ENCODE measurements at regions not wholly inside any gene's neighbourhood (a gene's known extent, or its start where the extent isn't known, plus 50 kb on each side); places are given as distances from the start of the nearest gene placed in this dataset.

DNA sequence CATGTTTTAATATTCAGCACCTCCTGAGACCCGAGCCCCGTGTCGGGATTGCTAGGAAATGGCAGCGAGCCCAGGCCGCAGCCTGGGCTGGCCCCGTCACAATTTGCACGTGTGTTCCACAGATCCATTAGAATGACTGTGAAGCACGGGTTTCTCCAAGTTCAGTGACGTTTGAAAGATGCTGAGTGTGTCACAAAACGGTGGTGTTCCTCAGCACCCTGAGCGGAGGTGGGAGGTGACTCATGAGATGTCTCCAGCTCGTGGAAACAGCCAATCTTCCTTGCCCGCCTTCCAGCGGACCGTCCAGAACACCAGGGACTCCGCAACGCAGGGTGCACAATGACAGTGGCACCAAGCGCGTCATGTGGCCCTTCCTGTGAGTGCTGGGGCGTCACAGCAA lies 412.8 kb downstream of the IRX2 start:
- H3K27me3 Mint-ChIP-seq, result no peaks in the 10 kb centered on the region
- no peaks in the 10 kb centered on the region for H3K4me1 Mint-ChIP-seq (ENCODE audit: low read depth in 2 of 2)
- H3K9me3 Mint-ChIP-seq, result peaks cover 0 to 5% of the 10 kb centered on the region in 2 donors
- H3K36me3 Mint-ChIP-seq (ENCODE audit: insufficient read depth), result no peaks in the 10 kb centered on the region
- DNase-seq (no peak), ATAC-seq (replicated peaks) (no peak)
- no peak overlapping the region for H3K4me3 Mint-ChIP-seq
- H3K27ac Mint-ChIP-seq, result no peak overlapping the region

DNA sequence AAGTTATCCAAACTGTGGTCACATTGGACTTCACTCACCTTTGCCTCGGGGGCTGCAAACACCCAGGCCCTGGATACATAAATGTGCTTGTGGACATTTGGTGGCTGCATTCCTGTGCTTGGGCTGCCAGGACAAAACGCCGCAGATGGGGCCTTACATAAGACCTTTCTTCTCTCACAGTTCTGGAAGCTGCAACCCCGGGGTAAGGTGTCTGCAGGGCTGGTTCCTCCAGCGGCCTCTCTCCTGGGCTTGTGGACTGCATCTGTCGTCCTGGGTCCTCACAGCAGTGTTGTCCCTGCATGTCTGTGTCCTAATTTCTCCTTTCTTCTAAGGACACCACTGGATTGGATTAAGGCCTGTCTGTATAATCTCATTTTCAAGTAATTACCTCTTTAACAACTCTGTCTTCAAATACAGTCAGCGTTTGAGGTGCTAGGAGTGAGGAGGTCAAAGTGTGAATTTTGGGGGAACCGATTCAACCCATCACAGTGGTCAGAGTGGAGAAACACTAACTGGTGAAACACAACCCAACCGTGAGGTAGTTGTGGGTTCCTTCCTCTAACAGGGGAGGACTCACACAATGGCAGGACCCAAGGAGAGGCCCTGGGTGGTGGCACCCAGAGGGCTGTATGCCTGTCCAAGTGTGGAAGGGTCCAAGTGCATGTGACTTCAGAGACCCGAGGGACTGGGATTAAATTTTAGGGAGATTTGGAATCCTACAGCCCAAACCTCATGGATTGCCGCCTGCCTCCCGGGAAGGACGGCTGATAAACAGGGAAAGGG lies 415.6 kb downstream of the IRX2 start:
- Mint-ChIP-seq H3K9me3 (peaks cover 4 to 15% of the 10 kb centered on the region in 2 donors), H3K27ac (no peak overlapping the region), H3K27me3 (no peaks in the 10 kb centered on the region), H3K4me3 (no peak overlapping the region), H3K36me3 (ENCODE audit: insufficient read depth) (no peaks in the 10 kb centered on the region), H3K4me1 (ENCODE audit: low read depth in 2 of 2) (no peaks in the 10 kb centered on the region)
- DNase-seq (no peak), ATAC-seq (replicated peaks) (no peak)

DNA sequence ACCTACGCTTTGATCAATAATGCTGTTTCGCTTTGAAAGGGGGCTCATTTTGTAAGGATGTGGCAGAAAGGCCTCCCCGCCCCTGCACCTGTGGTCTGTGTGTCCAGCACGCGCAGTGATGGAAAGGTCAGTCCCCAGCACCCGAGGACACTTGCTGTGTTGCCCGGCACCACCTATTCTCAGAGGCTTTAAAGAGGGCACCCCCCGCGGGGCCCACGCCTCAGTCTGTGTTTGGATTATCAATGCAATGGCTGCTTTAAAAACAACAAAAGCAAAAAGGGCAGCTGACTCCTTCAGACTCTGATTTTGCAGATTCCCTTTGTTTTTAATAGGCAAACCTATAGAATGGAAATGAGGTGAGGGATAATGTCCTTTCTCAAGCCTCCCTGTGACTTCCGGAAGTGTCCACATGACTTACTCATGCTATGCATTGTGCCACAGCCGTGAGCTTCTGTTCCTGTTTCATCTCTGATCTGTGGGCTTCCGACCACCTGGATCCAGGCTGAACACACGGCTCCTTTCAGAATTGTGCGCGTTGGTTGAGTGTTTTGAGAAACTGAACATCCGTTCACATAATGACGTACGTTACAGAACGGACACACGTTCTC lies 416.2 kb downstream of the IRX2 start:
- peaks cover 4 to 15% of the 10 kb centered on the region in 2 donors for H3K9me3 Mint-ChIP-seq
- H3K36me3 Mint-ChIP-seq (ENCODE audit: insufficient read depth), result no peaks in the 10 kb centered on the region
- ATAC-seq (replicated peaks) (no peak), DNase-seq (no peak)
- no peak overlapping the region for H3K27ac Mint-ChIP-seq
- H3K4me1 Mint-ChIP-seq (ENCODE audit: low read depth in 2 of 2), result no peaks in the 10 kb centered on the region
- no peak overlapping the region for H3K4me3 Mint-ChIP-seq
- no peaks in the 10 kb centered on the region for H3K27me3 Mint-ChIP-seq

DNA sequence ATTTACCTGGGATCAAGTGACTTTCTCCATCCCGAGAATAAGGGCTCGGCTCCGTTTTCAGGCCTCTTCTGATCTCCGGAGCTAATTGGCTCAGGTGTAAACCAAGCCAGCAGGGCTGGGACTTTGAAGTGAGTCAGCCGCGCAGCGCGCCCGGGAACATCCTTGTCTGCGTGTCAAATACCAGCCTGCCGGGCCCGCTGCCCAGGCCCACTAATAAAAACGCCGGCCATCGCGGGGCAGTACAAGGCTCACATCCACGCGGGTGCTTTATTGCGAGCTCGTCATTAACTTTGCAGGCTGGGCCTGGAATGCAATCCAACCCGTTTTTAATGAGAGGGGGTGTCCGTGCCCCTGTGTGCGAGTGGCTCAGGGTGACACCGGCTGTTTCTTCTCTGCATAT lies 416.8 kb downstream of the IRX2 start:
- DNase-seq (no peak), ATAC-seq (replicated peaks) (no peak)
- Mint-ChIP-seq H3K4me1 (ENCODE audit: low read depth in 2 of 2) (no peaks in the 10 kb centered on the region), H3K27ac (no peak overlapping the region), H3K36me3 (ENCODE audit: insufficient read depth) (no peaks in the 10 kb centered on the region), H3K9me3 (peaks cover 4 to 15% of the 10 kb centered on the region in 2 donors), H3K4me3 (no peak overlapping the region), H3K27me3 (no peaks in the 10 kb centered on the region)

DNA sequence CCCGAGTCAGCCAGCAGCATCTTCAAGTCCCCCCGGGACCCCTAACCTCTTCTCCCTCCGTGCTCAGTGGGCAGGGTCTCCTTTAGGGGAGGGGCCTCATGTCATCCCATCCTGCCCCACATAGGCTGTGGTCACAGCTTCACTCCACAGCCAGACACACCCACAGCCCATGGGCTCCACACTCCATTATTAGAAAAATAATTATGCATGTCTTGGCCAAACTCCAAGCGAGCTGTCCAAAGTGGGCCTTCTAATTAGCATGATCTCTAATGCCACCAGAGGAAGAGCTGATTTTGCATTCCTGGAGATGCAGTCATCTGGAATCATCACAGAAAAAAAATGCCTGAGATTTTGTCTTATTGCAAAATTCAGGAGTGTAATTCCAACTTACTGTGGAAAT lies 418.2 kb downstream of the IRX2 start:
- no peaks in the 10 kb centered on the region for H3K36me3 Mint-ChIP-seq (ENCODE audit: insufficient read depth)
- H3K27ac Mint-ChIP-seq, result no peak overlapping the region
- no peak for DNase-seq

DNA sequence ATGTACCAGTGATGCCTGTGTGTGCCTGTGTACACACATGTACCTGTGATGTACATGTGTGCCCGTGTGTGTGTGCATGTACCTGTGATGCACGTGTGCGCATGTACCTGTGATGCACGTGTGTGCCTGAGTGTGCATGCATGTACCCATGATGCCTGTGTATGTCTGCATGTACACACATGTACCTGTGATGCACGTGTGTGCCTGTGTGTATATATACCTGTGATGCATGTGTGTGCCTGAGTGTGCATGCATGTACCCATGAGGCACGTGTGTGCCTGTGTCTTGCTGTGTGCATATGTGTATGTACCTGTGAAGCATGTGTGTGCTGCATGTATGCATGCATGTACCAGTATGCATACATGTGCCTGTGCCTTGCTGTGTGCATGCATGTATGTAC lies 419.0 kb downstream of the IRX2 start:
- Mint-ChIP-seq H3K27me3 (no peaks in the 10 kb centered on the region), H3K36me3 (ENCODE audit: insufficient read depth) (no peaks in the 10 kb centered on the region), H3K4me3 (no peak overlapping the region), H3K27ac (no peak overlapping the region), H3K4me1 (ENCODE audit: low read depth in 2 of 2) (no peaks in the 10 kb centered on the region), H3K9me3 (peaks cover 4 to 15% of the 10 kb centered on the region in 2 donors)
- ATAC-seq (replicated peaks) (no peak), DNase-seq (no peak)

More for the DNA sequence above, 418.2 kb downstream of the IRX2 start:
- Mint-ChIP-seq H3K4me3 (no peak overlapping the region), H3K4me1 (ENCODE audit: low read depth in 2 of 2) (no peaks in the 10 kb centered on the region), H3K9me3 (peaks cover 4 to 15% of the 10 kb centered on the region in 2 donors), H3K27me3 (no peaks in the 10 kb centered on the region)
- ATAC-seq (replicated peaks), result no peak

DNA sequence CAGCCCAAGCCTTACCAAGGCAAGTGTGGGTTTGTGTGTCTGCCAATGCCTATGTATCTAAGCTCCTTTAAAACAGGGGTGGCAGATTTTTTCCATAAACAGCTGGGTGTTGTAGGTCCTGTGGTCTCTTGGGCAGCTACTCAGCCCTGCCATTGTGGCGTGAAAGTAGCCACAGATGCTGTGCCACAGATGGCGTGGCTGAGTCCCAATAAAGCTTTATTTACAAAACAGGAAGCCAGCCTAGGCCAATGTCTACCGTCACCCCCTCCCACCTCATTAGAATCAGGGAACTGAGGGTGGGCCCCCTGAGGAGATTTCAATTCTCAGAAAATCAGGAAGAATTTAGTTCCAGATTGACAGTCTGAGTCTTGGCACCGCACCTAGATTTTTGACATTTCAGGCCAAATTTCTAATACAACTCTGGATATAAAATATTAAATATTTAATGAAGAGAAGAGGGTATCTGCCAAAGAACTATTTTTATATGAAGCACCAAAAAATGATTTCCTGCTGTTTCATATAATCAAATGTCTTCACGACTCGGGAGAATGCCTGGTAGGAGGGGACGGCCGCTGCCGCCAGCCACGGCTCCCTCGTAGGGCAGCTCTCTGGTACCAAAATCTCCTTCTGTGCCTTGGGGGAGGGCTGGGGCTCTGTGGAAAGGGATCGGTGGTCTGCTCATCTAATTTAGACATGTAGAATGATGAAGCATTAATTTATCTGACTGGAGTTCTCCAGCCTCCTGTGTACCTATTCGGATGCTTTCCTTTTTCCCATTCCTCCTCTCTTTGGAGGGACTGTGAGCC lies 420.9 kb downstream of the IRX2 start:
- Mint-ChIP-seq H3K36me3 (ENCODE audit: insufficient read depth) (no peaks in the 10 kb centered on the region), H3K4me3 (no peak overlapping the region), H3K9me3 (peaks cover 4 to 21% of the 10 kb centered on the region in 2 donors), H3K27me3 (no peaks in the 10 kb centered on the region), H3K4me1 (ENCODE audit: low read depth in 2 of 2) (no peaks in the 10 kb centered on the region), H3K27ac (no peak overlapping the region)
- ATAC-seq (replicated peaks), result no peak
- no peak for DNase-seq

DNA sequence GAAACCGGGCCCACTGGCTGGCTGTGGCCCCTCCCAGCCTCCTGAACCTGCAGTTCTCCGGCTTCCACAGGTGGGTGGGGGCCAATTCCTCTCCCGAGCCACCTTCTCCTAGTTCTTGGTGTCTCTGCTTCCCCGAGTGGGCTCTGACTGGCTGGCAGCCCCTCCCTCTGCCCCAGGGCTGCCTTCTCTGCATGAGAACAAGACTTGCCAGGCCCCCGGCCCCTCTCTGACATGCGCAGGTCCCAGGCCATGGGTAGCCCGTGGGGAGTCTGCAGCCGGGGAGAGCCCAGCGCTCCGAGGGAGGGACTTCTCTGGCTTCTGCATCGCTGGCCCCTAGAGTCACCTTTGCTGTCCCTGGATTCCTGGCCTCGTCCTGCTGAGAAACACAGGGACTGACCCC lies 421.7 kb downstream of the IRX2 start:
- Mint-ChIP-seq H3K4me3 (no peak overlapping the region), H3K9me3 (peaks cover 4 to 21% of the 10 kb centered on the region in 2 donors), H3K36me3 (ENCODE audit: insufficient read depth) (no peaks in the 10 kb centered on the region), H3K27ac (no peak overlapping the region), H3K27me3 (peaks cover 0 to 2% of the 10 kb centered on the region in 2 donors), H3K4me1 (ENCODE audit: low read depth in 2 of 2) (no peaks in the 10 kb centered on the region)
- ATAC-seq (replicated peaks), result no peak
- DNase-seq, result no peak

DNA sequence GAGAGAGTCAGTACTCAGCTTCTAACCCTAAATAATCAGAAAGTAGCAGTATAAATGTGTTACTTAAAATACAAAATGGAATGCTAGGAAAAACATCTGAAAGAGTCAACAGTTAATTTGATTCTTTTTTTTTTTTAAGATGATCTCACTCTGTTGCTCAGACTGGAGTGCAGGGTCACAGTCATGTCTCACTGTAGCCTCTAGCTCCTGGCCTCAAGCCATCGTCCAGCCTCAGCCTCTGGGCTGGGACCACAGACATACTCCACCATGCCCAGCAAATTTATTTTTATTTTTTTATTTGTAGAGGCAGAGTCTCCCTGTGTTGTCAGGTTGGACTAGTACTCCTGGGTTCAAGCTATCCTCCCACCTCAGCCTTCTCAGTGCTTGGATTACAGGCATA lies 424.9 kb downstream of the IRX2 start:
- H3K36me3 Mint-ChIP-seq (ENCODE audit: insufficient read depth), result no peaks in the 10 kb centered on the region
- H3K4me3 Mint-ChIP-seq, result no peak overlapping the region
- peaks cover 2 to 15% of the 10 kb centered on the region in 2 donors for H3K9me3 Mint-ChIP-seq
- ATAC-seq (replicated peaks) (no peak), DNase-seq (no peak)
- no peaks in the 10 kb centered on the region for H3K4me1 Mint-ChIP-seq (ENCODE audit: low read depth in 2 of 2)
- H3K27me3 Mint-ChIP-seq, result peaks cover 8 to 16% of the 10 kb centered on the region in 2 donors
- H3K27ac Mint-ChIP-seq, result no peak overlapping the region

DNA sequence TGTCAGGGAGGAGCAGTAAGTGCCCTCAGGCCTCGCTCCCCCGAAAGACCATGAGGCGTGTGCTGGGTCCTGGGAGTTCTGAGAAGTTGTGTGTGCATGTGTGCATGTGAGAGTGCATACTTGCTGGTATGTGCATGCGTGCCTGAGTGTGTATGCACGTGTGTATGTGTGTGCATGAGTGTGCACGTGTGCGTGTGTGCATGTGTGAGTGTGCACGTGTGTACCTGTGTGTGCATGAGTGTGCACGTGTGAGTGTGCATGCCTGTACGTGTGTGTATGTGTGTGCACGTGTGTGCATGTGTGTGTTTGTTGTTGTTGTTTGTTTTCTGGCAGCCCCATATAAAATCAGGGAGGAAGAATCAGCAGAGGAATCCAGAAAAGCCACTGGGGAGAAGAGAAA lies 426.7 kb downstream of the IRX2 start:
- no peak for DNase-seq
- ATAC-seq (replicated peaks), result no peak

DNA sequence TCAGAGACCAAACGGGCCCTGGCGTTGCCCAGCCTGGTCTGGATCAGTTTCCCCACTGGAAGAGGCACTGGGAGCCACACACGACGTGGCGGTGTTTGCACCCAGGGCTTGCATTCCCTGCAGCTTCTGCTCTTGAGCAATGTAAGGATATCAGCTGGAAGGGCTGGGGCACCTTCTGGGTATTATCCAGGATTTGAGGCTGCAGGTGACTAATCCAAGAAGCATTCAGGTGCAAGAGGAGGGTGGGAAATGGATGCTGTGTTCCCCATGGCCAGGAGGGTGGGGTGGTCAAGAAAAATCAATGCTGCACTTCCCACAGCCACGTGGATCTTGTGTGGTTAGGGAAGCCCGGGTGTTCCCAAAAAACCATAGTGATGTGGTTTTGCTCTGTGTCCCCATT lies 430.9 kb downstream of the IRX2 start:
- Mint-ChIP-seq H3K4me3 (no peak overlapping the region), H3K27ac (no peak overlapping the region), H3K9me3 (peaks cover 2 to 8% of the 10 kb centered on the region in 2 donors), H3K4me1 (ENCODE audit: low read depth in 2 of 2) (no peaks in the 10 kb centered on the region), H3K36me3 (ENCODE audit: insufficient read depth) (no peaks in the 10 kb centered on the region), H3K27me3 (peaks cover 8 to 27% of the 10 kb centered on the region in 2 donors)
- ATAC-seq (replicated peaks) (no peak), DNase-seq (no peak)

More for the DNA sequence above, 426.7 kb downstream of the IRX2 start:
- Mint-ChIP-seq H3K9me3 (peaks cover 2 to 15% of the 10 kb centered on the region in 2 donors), H3K36me3 (ENCODE audit: insufficient read depth) (no peaks in the 10 kb centered on the region), H3K27ac (no peak overlapping the region), H3K27me3 (peaks cover 8 to 27% of the 10 kb centered on the region in 2 donors), H3K4me1 (ENCODE audit: low read depth in 2 of 2) (no peaks in the 10 kb centered on the region), H3K4me3 (no peak overlapping the region)

DNA sequence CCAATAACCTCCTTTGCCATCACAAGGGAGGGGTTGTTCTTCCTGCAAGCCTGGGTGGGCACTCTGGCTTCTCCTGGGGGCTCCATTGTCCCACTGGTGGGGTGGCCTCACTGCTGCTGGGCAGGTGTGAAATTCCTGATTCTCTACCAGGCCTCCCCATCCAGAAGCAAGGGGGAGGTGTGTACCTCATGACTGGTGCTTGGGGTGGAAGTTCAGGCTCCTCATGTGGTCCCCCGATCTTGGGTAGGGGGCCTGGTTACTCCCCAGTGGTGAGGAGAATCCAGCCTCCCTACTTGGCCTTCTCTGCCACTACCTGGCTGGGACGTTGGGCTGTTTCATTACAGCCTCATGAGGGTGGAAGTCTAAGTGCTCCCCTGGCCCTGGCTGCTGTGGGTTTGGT lies 433.9 kb downstream of the IRX2 start:
- no peaks in the 10 kb centered on the region for H3K36me3 Mint-ChIP-seq (ENCODE audit: insufficient read depth)
- no peak overlapping the region for H3K27ac Mint-ChIP-seq
- H3K4me3 Mint-ChIP-seq, result no peak overlapping the region
- ATAC-seq (replicated peaks) (no peak), DNase-seq (no peak)
- H3K27me3 Mint-ChIP-seq, result peaks cover 0 to 10% of the 10 kb centered on the region in 2 donors
- no peaks in the 10 kb centered on the region for H3K4me1 Mint-ChIP-seq (ENCODE audit: low read depth in 2 of 2)
- H3K9me3 Mint-ChIP-seq, result no peaks in the 10 kb centered on the region

DNA sequence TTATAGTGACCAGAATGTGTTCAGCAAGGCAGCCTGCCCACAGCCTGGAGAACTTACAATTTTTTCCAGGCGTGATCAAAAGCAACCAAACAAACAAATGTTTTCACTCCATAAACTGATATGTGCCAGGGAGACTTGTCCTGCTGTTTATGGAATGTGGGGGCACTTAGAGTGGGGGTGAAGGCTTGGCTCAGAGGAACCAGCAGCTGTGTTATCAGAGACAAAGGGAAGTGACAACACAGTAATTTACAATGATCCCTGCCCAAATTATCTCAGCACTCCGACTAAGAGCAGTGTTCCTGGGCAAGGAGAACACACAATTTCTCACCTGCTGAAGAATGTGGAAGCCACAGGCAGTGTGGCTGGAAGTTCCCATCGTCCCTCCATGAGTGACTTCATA lies 429.1 kb upstream of the IRX4 start:
- Mint-ChIP-seq H3K4me1 (ENCODE audit: low read depth in 2 of 2) (peaks cover 0 to 2% of the 10 kb centered on the region in 2 donors), H3K4me3 (no peak overlapping the region), H3K9me3 (peaks cover 0 to 2% of the 10 kb centered on the region in 2 donors), H3K27ac (no peak overlapping the region), H3K27me3 (no peaks in the 10 kb centered on the region), H3K36me3 (ENCODE audit: insufficient read depth) (peaks cover 4% of the 10 kb centered on the region)
- DNase-seq (no peak), ATAC-seq (replicated peaks) (no peak)

All from effector memory CD8-positive, alpha-beta T cell (primary cell).